ENCODE measurements at regions not wholly inside any gene's neighbourhood (a gene's known extent, or its start where the extent isn't known, plus 50 kb on each side); places are given as distances from the start of the nearest gene placed in this dataset.
"Not testable (repeated sequence)": the region's sequence is repeated elsewhere in the genome, so short reads cannot be mapped to it uniquely, and the experiment has no call there.

- no peak for DNase-seq
Observed at GRCh38 chr3:101950985-101951733, 101.8 kb downstream of the NFKBIZ start.

- DNase-seq: no peak
Observed at GRCh38 chr3:101954361-101954760, 105.0 kb downstream of the NFKBIZ start.

GRCh38 chr3:101954936-101955335 is 105.6 kb downstream of the NFKBIZ start:
- DNase-seq: no peak

- no peak for DNase-seq
Observed at GRCh38 chr3:101962055-101962454, 112.7 kb downstream of the NFKBIZ start.

- no peak for DNase-seq
Observed at GRCh38 chr3:101963902-101964362, 114.6 kb downstream of the NFKBIZ start.

GRCh38 chr3:101964861-101965260 is 115.5 kb downstream of the NFKBIZ start:
- no peak for DNase-seq

GRCh38 chr3:101966226-101966625 is 116.9 kb downstream of the NFKBIZ start:
- no peak for DNase-seq

GRCh38 chr3:101970212-101970611 is 120.9 kb downstream of the NFKBIZ start:
- DNase-seq: no peak

- DNase-seq: no peak
Observed at GRCh38 chr3:101970905-101971304, 121.6 kb downstream of the NFKBIZ start.

GRCh38 chr3:101972430-101973162 is 123.3 kb downstream of the NFKBIZ start:
- DNase-seq: no peak

GRCh38 chr3:101973163-101973505 is 123.8 kb downstream of the NFKBIZ start:
- no peak for DNase-seq

GRCh38 chr3:101975415-101975814 is 126.1 kb downstream of the NFKBIZ start:
- not testable (repeated sequence) for DNase-seq

- DNase-seq: no peak
Observed at GRCh38 chr3:101976473-101976872, 127.2 kb downstream of the NFKBIZ start.

- no peak for DNase-seq
Observed at GRCh38 chr3:101978348-101978747, 129.0 kb downstream of the NFKBIZ start.

- DNase-seq: no peak
Observed at GRCh38 chr3:101979033-101979432, 129.7 kb downstream of the NFKBIZ start.

- DNase-seq: no peak
Observed at GRCh38 chr3:101984356-101984755, 135.0 kb downstream of the NFKBIZ start.

- no peak for DNase-seq
Observed at GRCh38 chr3:101988596-101988995, 139.3 kb downstream of the NFKBIZ start.

- DNase-seq: no peak
Observed at GRCh38 chr3:101989578-101990200, 140.4 kb downstream of the NFKBIZ start.

- no peak for DNase-seq
Observed at GRCh38 chr3:101992863-101993262, 143.5 kb downstream of the NFKBIZ start.

- DNase-seq: no peak
Observed at GRCh38 chr3:101994386-101994785, 145.1 kb downstream of the NFKBIZ start.

GRCh38 chr3:101995371-101996046 is 146.2 kb downstream of the NFKBIZ start:
- DNase-seq: no peak

- no peak for DNase-seq
Observed at GRCh38 chr3:101996832-101997231, 147.5 kb downstream of the NFKBIZ start.

GRCh38 chr3:101998256-101998926 is 149.1 kb downstream of the NFKBIZ start:
- no peak for DNase-seq
